ENCODE measurements at regions not wholly inside any gene's neighbourhood (a gene's known extent, or its start where the extent isn't known, plus 50 kb on each side); places are given as distances from the start of the nearest gene placed in this dataset.

- Histone ChIP-seq H4K91ac (ENCODE audit: insufficient read depth, low read depth, low read length) (no peak overlapping the region), H3K23ac (ENCODE audit: low read depth, low read length) (no peak overlapping the region), H3K9me1 (ENCODE audit: insufficient read depth, low read length) (no peaks in the 10 kb centered on the region), H2AK5ac (ENCODE audit: low read depth, low read length) (no peak overlapping the region), H3K79me1 (ENCODE audit: low read depth in 1 of 2, low read length in 2 of 2) (no peaks in the 10 kb centered on the region), H4K20me1 (ENCODE audit: insufficient read depth, low read length) (no peaks in the 10 kb centered on the region), H3K56ac (ENCODE audit: extremely low read depth, insufficient read depth, low read length) (no peak overlapping the region), H2BK5ac (ENCODE audit: low read depth, low read length, poor library complexity, severe bottlenecking) (no peak overlapping the region), H3K9ac (ENCODE audit: low read depth, low read length) (no peak overlapping the region), H4K8ac (ENCODE audit: low read depth in 2 of 2, low read length in 2 of 2) (no peak overlapping the region), H3K4me3 (ENCODE audit: insufficient read depth, low read depth, low read length) (no peak overlapping the region), H2BK15ac (ENCODE audit: low read depth, low read length) (no peak overlapping the region), H3K4ac (ENCODE audit: low read depth, low read length) (no peak overlapping the region), H3K18ac (ENCODE audit: low read depth, low read length) (no peak overlapping the region), H3K27me3 (ENCODE audit: control insufficient read depth, insufficient read depth, low read length) (no peaks in the 10 kb centered on the region), H4K5ac (ENCODE audit: low read depth, low read length) (no peak overlapping the region), H3K9me3 (ENCODE audit: control insufficient read depth, insufficient read depth, low read length) (no peaks in the 10 kb centered on the region), H2BK20ac (ENCODE audit: low read depth, low read length) (no peak overlapping the region), H3K27ac (ENCODE audit: insufficient read depth, low read length) (no peak overlapping the region), H3K4me2 (ENCODE audit: low read depth, low read length) (no peak overlapping the region), H2AK9ac (replicated peaks; ENCODE audit: low read depth, low read length, poor library complexity) (no peak overlapping the region), H2AFZ (replicated peaks; ENCODE audit: low read length, poor library complexity) (no peak overlapping the region), H3K14ac (replicated peaks; ENCODE audit: low read depth, low read length) (no peak overlapping the region), H3K4me1 (ENCODE audit: control insufficient read depth, insufficient read depth, low read length) (no peaks in the 10 kb centered on the region), H2BK120ac (ENCODE audit: low read depth, low read length) (no peak overlapping the region), H3K36me3 (ENCODE audit: control insufficient read depth, insufficient read depth, low read length) (no peaks in the 10 kb centered on the region)
- CTCF ChIA-PET = no interaction called here
- DNase-seq = peak; percentile 21
- no peak for ATAC-seq (ENCODE audit: low read depth)
- POLR2A ChIA-PET (ENCODE audit: unreplicated experiment) = no interaction called here
- dilution Hi-C loops (cut with HindIII; ENCODE audit: low sequenced_read_pairs, unreplicated experiment) = no loop called here
- intact Hi-C loops (cut with micrococcal nuclease) = no loop called here
- in situ Hi-C loops (cut with MboI; ENCODE audit: low sequenced_read_pairs) = no loop called here
- BruUV-seq (replicated peaks) = no TSS peak
- whole genome bisulfite sequencing, 2 experiments (ENCODE audit: extremely low coverage in 2 of 2, insufficient read length in 1 of 2) = no CpG with 5 or more reads among the region's 1 CpG
- TF ChIP-seq FOS (IDR thresholded peaks at IDR 0.05; ENCODE audit: low read depth, low read length) (no peak), CHD1 (IDR thresholded peaks at IDR 0.05; ENCODE audit: low read depth, low read length) (no peak), MAFK (IDR thresholded peaks at IDR 0.05; ENCODE audit: low read depth, low read length) (no peak), RAD21 (IDR thresholded peaks at IDR 0.05; ENCODE audit: low read length) (no peak), MXI1 (IDR thresholded peaks at IDR 0.05; ENCODE audit: borderline replicate concordance, low read depth, low read length) (no peak), RFX5 (IDR thresholded peaks at IDR 0.05; ENCODE audit: low read depth, low read length) (no peak)
These were observed 655.6 kb downstream of the SORCS1 start for GRCh38 chr10:106508950-106509349.
